ENCODE measurements at regions not wholly inside any gene's neighbourhood (a gene's known extent, or its start where the extent isn't known, plus 50 kb on each side); places are given as distances from the start of the nearest gene placed in this dataset.

DNA sequence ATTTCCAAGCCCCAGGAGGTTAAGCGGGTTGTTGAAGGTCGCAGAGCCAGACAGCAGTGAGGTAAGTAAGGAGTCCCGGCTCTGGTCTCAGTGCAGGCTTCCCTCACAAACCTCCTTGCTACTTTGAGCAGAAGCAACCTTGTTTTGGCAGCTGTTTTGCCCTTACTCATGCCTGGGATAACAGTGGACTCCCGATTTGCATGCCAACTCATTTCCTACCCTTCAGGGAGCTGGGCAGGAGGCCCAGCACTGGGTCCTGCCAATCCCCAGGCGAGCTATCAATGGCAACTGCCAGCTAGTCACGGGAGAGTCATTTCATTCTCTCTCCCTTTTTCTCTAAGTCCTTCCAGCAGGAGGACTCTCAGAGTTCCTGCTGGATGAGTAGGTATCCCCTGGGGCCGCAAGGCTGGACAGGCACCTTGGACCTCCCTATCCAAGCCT lies 72.0 kb upstream of the KSR1 start:
- TF ChIP-seq, protein P1, sequence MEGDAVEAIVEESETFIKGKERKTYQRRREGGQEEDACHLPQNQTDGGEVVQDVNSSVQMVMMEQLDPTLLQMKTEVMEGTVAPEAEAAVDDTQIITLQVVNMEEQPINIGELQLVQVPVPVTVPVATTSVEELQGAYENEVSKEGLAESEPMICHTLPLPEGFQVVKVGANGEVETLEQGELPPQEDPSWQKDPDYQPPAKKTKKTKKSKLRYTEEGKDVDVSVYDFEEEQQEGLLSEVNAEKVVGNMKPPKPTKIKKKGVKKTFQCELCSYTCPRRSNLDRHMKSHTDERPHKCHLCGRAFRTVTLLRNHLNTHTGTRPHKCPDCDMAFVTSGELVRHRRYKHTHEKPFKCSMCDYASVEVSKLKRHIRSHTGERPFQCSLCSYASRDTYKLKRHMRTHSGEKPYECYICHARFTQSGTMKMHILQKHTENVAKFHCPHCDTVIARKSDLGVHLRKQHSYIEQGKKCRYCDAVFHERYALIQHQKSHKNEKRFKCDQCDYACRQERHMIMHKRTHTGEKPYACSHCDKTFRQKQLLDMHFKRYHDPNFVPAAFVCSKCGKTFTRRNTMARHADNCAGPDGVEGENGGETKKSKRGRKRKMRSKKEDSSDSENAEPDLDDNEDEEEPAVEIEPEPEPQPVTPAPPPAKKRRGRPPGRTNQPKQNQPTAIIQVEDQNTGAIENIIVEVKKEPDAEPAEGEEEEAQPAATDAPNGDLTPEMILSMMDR (IDR thresholded peaks at IDR 0.05; ENCODE audit: low read depth, low read length), result no peak
- H3K4me3 ChIP-seq (ENCODE audit: low read depth, low read length), result no peak overlapping the region

GRCh38 chr17:27384726-27385125 lies 71.5 kb upstream of the KSR1 start:
- TF ChIP-seq, protein P1 (IDR thresholded peaks at IDR 0.05; ENCODE audit: low read depth, low read length), result no peak
- H3K4me3 ChIP-seq (ENCODE audit: low read depth, low read length), result no peak overlapping the region

- TF ChIP-seq, protein P1 (IDR thresholded peaks at IDR 0.05; ENCODE audit: low read depth, low read length), result no peak
- no peak overlapping the region for H3K4me3 ChIP-seq (ENCODE audit: low read depth, low read length)
These were observed 70.6 kb upstream of the KSR1 start for GRCh38 chr17:27385626-27386025.

DNA sequence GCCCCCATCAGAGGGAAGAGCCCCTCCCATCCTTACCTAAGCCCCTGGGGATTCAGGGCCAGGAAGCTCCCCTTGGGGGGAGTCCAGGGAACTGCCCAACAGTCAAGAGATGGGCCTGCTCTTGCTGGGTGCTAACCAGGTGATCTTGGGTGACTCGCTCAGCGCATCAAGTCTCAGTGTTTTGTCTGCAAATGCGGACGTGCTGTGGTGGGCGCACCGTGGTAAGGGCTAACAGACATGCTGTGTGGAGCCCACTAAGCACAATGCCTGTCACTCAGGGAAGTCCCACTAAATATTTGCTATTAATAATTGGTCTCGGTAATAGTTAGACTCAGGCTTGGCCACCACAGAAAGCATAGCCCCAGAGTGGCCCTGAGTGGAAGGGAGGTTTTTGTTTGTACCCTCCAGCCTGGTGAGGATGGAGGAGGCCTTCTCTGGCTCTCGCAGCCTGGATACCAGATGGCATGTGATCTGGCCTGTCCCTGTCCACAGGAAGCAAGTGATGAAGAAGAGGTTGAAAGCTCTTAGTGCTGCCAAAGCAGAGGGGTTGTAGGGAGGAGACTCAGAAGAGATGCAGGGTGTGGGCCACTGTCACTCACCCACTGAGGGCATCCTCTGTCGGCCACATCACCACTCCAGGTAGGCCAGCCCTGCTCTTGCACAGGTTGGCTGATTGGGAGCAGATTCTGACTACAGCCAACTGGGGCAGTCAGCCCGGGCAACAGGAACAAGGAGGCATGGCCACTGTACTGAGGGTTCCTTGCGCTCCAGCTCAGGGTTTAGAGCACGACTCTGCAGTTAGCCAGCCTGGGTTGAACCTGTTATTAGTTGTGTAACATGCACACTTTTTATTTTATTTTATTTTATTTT lies 69.8 kb upstream of the KSR1 start:
- TF ChIP-seq, protein P1 (IDR thresholded peaks at IDR 0.05; ENCODE audit: low read depth, low read length), result no peak
- no peak overlapping the region for H3K4me3 ChIP-seq (ENCODE audit: low read depth, low read length)

DNA sequence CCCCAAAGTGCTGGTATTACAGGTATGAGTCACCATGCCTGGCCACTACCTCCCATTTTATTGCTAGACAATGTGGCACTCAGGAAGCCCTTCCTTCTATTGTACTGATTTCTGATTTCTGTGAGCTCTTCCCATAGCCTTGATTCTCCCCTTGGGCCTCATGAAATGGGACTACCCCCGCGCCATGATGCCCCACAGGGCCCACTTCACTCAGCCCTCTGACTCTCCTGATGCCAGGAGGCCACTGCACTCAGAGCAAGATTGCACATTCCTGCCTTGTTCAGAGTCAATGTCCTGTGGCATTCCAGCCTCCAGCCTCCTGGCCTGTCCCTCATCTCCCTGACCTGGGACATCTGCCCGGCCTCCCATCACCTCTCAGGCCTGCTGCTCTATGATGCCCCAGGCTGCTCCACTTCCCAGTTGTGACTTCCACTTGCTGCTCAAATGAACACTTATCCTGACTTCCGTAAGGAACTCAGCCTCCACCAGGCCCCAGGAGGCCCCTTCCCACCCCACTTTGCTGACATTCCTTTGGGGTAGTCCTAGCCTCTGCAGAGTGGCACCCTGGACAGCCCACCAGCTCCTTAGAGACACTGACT lies 66.6 kb upstream of the KSR1 start:
- H3K4me3 ChIP-seq (ENCODE audit: low read depth, low read length), result no peak overlapping the region

GRCh38 chr17:27390540-27390939 lies 65.7 kb upstream of the KSR1 start:
- TF ChIP-seq, protein P1 (IDR thresholded peaks at IDR 0.05; ENCODE audit: low read depth, low read length), result no peak
- no peak overlapping the region for H3K4me3 ChIP-seq (ENCODE audit: low read depth, low read length)

More for the DNA sequence above, 66.6 kb upstream of the KSR1 start:
- TF ChIP-seq, protein P1 (IDR thresholded peaks at IDR 0.05; ENCODE audit: low read depth, low read length), result no peak

GRCh38 chr17:27391427-27391826 lies 64.8 kb upstream of the KSR1 start:
- TF ChIP-seq, protein P1 (IDR thresholded peaks at IDR 0.05; ENCODE audit: low read depth, low read length), result no peak
- H3K4me3 ChIP-seq (ENCODE audit: low read depth, low read length), result no peak overlapping the region

All from WI38 (cell line).